Heart right ventricle (tissue), 16 donors: ENCODE measurements at regions not wholly inside any gene's neighbourhood (a gene's known extent, or its start where the extent isn't known, plus 50 kb on each side); places are given as distances from the start of the nearest gene placed in this dataset.

Experiments used
- ATAC-seq, 8 donors: fragments of 200-7000 bp; cut with Tn5 transposase; one replicate each; pipeline ENCODE4 v1.9.1; 2020; ENCODE audit warnings: mild to moderate bottlenecking in 8 of 8, moderate library complexity in 8 of 8, moderate number of reproducible peaks in 1 of 8
- DNase-seq, 2 donors: peaks; one replicate each; pipeline ENCODE4 v3.0.0-alpha.2; 2020
- H3K27ac ChIP-seq, 10 donors: fragments of 200-600 bp; sonication (generic) in 2 of 10; one replicate each; pipeline versions ENCODE4 v1.5.0 to v1.8.0; 2020 to 2022; ENCODE audit warnings: mild to moderate bottlenecking in 3 of 10
- H3K27me3 ChIP-seq, 7 donors: fragments of 200-600 bp; one replicate each; pipeline ENCODE4 v1.8.0; 2021 to 2022; ENCODE audit warnings: mild to moderate bottlenecking in 2 of 7
- H3K36me3 ChIP-seq, 9 donors: fragments of 200-600 bp; sonication (generic) in 1 of 9; one replicate each; pipeline versions ENCODE4 v1.5.0 to v1.8.0; 2020 to 2022; ENCODE audit warnings: mild to moderate bottlenecking in 2 of 9
- H3K4me1 ChIP-seq, 9 donors: fragments of 200-600 bp; sonication (generic) in 1 of 9; one replicate each; pipeline versions ENCODE4 v1.5.0 to v1.8.0; 2020 to 2022; ENCODE audit warnings: mild to moderate bottlenecking in 4 of 9
- H3K4me3 ChIP-seq, 10 donors: fragments of 200-600 bp; sonication (generic) in 2 of 10; one replicate each; pipeline versions ENCODE4 v1.5.0 to v1.8.0; 2020 to 2022; ENCODE audit warnings: mild to moderate bottlenecking in 7 of 10, moderate library complexity in 2 of 10
- H3K9me3 ChIP-seq, 11 donors: fragments of 200-600 bp in 10 of 11; sonication (generic) in 2 of 11; one replicate each; pipeline versions ENCODE4 v1.5.0 to v1.8.0; 2013 to 2022; ENCODE audit warnings: mild to moderate bottlenecking in 2 of 11, control low read depth in 1 of 11, moderate library complexity in 1 of 11
- CTCF ChIP-seq, 9 donors: fragments of 200-600 bp; sonication (generic) in 2 of 9; IDR thresholded peaks; one replicate each; pipeline versions ENCODE4 v1.5.0 to v1.8.0; 2021 to 2022; ENCODE audit warnings: antibody characterized with exemption in 9 of 9, mild to moderate bottlenecking in 5 of 9, moderate library complexity in 1 of 9
- WGBS, 2 donors: extraction: QIAGEN DNeasy Blood & Tissue Kit; methylation state at CpG; one replicate each; pipeline ENCODE4 v1.1.7; 2013; ENCODE audit warnings: inconsistent platforms in 1 of 2; 5-methylcytosine and 5-hydroxymethylcytosine counted together
- intact Hi-C, 10 donors: fragments of 100-400 bp; cut with DNase I; formaldehyde crosslinking; loops; one replicate each; pipeline versions ENCODE4 v1.11.1 to v1.14.2; 2022
- donor health status: Arrhythmogenic right ventricular cardiomyopathy.
- donor health status: ischemic (EF 13 %, LVEDD 7.1; RV severe dilation, severe dysfunction).
- donor health status: healthy with polysubstance abuse.
- donor health status: DM: no; HTN: yes; CAD: no.
- donor health status: DM: no; HTN: no; CAD: no.
- donor health status: ischemic (EF 25% LVEDD 6.9; RV normal size, moderate dysfunction).
- donor health status: ischemic (EF 25% LVEDD 5.7; RV mildly dilated, moderate dysfunction).
- donor health status: healthy.
- donor health status: DM: yes; HTN: yes; CAD: no.
- donor health status: Ischemic cardiomyopathy.
- donor health status: ischemic (EF 35%, LVEDD 5.7; RV mildly dilated, moderate dysfunction).
- donor health status: nonischemic (EF 11% LVEDD 7.7; RV severe dilation, severe dysfunction).
- donor health status: DM: yes; HTN: yes; CAD: no.
- donor health status: PGD.
- donor health status: ischemic (EF 29% LVEDD 5.4; RV normal size, mild dysfunction).
- donor health status: nonischemic (EF 23%, LVEDD 6.1; RV moderate dilation, normal function).

- Histone ChIP-seq H3K27ac (no peak overlapping the region), H3K27me3 (no peaks in the 10 kb centered on the region), H3K9me3 (peaks cover 0 to 32% (median 12%) of the 10 kb centered on the region in 11 donors), H3K4me1 (no peaks in the 10 kb centered on the region), H3K36me3 (no peaks in the 10 kb centered on the region), H3K4me3 (no peak overlapping the region)
- intact Hi-C loops, result loop anchor here in 1 of 10 donors (10.0 kb wide), 1 partner anchor 265 kb away; no protein-coding TSS in a partner anchor
- TF ChIP-seq CTCF (IDR thresholded peaks at IDR 0.05), result no peak
- DNase-seq (no peak), ATAC-seq (no peak)
These were observed 396.5 kb downstream of the CCDC85A start for GRCh38 chr2:56580242-56580641.

- H3K27me3 ChIP-seq, result no peaks in the 10 kb centered on the region
- WGBS, 2 donors, result 81 to 92% methylated on average over 1 of the region's 1 CpG
- DNase-seq, result no peak
- H3K36me3 ChIP-seq, result no peaks in the 10 kb centered on the region
- no peak overlapping the region for H3K4me3 ChIP-seq
- no peak overlapping the region for H3K27ac ChIP-seq
- intact Hi-C loops, result loop anchor here in 1 of 10 donors (10.0 kb wide), 1 partner anchor 268 kb away; no protein-coding TSS in a partner anchor
- TF ChIP-seq CTCF (IDR thresholded peaks at IDR 0.05), result no peak
- H3K9me3 ChIP-seq, result peaks cover 0 to 9% (median 0%) of the 10 kb centered on the region in 11 donors
- no peaks in the 10 kb centered on the region for H3K4me1 ChIP-seq
- no peak for ATAC-seq
These were observed 398.8 kb downstream of the CCDC85A start for GRCh38 chr2:56582570-56582969.

- Histone ChIP-seq H3K9me3 (peaks cover 0 to 9% (median 0%) of the 10 kb centered on the region in 11 donors), H3K36me3 (no peaks in the 10 kb centered on the region), H3K27me3 (no peaks in the 10 kb centered on the region), H3K4me3 (no peak overlapping the region), H3K4me1 (peaks cover 0 to under 1% (median 0%) of the 10 kb centered on the region in 9 donors), H3K27ac (no peak overlapping the region)
- WGBS, 2 donors, result 88 to 94% methylated on average over 1 of the region's 1 CpG
- intact Hi-C loops, result loop anchor here in 1 of 10 donors (10.0 kb wide), 1 partner anchor 269 kb away; no protein-coding TSS in a partner anchor
- ATAC-seq (no peak), DNase-seq (no peak)
- no peak for TF ChIP-seq CTCF (IDR thresholded peaks at IDR 0.05)
These were observed 400.1 kb downstream of the CCDC85A start for GRCh38 chr2:56583796-56584315.

GRCh38 chr2:56587456-56587855 is 403.7 kb downstream of the CCDC85A start:
- ATAC-seq (no peak), DNase-seq (no peak)
- no peak for TF ChIP-seq CTCF (IDR thresholded peaks at IDR 0.05)
- Histone ChIP-seq H3K36me3 (no peaks in the 10 kb centered on the region), H3K27ac (no peak overlapping the region), H3K4me1 (peaks cover 0 to 19% (median 0%) of the 10 kb centered on the region in 9 donors), H3K27me3 (no peaks in the 10 kb centered on the region), H3K4me3 (no peak overlapping the region), H3K9me3 (no peaks in the 10 kb centered on the region)
- intact Hi-C loops, result loop anchor here in 1 of 10 donors (10.0 kb wide), 1 partner anchor 273 kb away; no protein-coding TSS in a partner anchor
- WGBS, 2 donors, result 88 to 94% methylated on average over 1 of the region's 1 CpG
